Adrenal gland (tissue), 5 donors: ENCODE measurements at regions not wholly inside any gene's neighbourhood (a gene's known extent, or its start where the extent isn't known, plus 50 kb on each side); places are given as distances from the start of the nearest gene placed in this dataset.

Experiments
- CTCF ChIP-seq, 6 experiments: fragments of 450-650 bp in 4 of 6; fragments of 200-600 bp in 2 of 6; sonication (generic) in 1 of 6; IDR thresholded peaks; 1 replicate in 5 of 6; 2 replicates in 1 of 6; pipeline versions ENCODE4 v1.5.1 to v1.8.0; 2016 to 2021; ENCODE audit warnings: antibody characterized with exemption in 6 of 6, mild to moderate bottlenecking in 2 of 6, moderate library complexity in 1 of 6
- POLR2A ChIP-seq, 2 donors: fragments of 450-650 bp; IDR thresholded peaks; one replicate each; pipeline ENCODE4 v1.6.1; 2017; ENCODE audit warnings: antibody characterized with exemption in 2 of 2, mild to moderate bottlenecking in 2 of 2, moderate library complexity in 1 of 2
- donor health status: DM: no; HTN: no; CAD: no.

GRCh38 chr1:194118086-194118485 lies 931.7 kb upstream of the B3GALT2 start:
- TF ChIP-seq CTCF (IDR thresholded peaks at IDR 0.05) (no peak), POLR2A (IDR thresholded peaks at IDR 0.05) (no peak)
